ENCODE measurements at regions not wholly inside any gene's neighbourhood (a gene's known extent, or its start where the extent isn't known, plus 50 kb on each side); places are given as distances from the start of the nearest gene placed in this dataset.

- TF ChIP-seq CTCF (IDR thresholded peaks at IDR 0.05): no peak
- no peak for TF ChIP-seq POLR2A (IDR thresholded peaks at IDR 0.05)
- TF ChIP-seq EP300 (IDR thresholded peaks at IDR 0.05): no peak
- TF ChIP-seq POLR2AphosphoS5 (IDR thresholded peaks at IDR 0.05): no peak
These were observed 185.1 kb upstream of the MTNR1B start for GRCh38 chr11:92784331-92784730.

Data from upper lobe of left lung (tissue), 4 donors.